ENCODE measurements at regions not wholly inside any gene's neighbourhood (a gene's known extent, or its start where the extent isn't known, plus 50 kb on each side); places are given as distances from the start of the nearest gene placed in this dataset.

- no peak for DNase-seq (ENCODE audit: low spot score)
These were observed 91.8 kb upstream of the ZNF521 start for GRCh38 chr18:25443776-25444175.

- no peak for DNase-seq (ENCODE audit: low spot score)
These were observed 83.3 kb upstream of the ZNF521 start for GRCh38 chr18:25435149-25435782.

DNA sequence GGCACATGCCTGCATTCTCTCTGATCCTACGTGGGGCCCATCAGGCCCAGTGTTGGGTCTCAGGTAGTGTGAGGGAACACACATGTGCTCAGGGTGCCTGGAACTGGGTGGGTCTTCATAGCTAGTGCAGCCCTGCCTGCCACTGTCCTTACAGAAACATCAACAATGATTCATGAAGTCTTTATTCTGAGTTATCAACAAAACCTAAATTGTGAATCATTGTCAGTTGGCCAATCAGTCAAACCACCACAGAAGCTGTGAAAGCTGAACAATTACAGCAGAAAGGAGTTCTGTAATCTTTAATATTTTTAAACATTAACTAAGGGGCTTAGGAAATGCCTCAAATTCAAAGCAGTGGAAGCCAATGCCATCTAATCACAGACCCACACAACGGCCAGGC, 82.8 kb upstream of the ZNF521 start:
- no peak for DNase-seq (ENCODE audit: low spot score)

DNA sequence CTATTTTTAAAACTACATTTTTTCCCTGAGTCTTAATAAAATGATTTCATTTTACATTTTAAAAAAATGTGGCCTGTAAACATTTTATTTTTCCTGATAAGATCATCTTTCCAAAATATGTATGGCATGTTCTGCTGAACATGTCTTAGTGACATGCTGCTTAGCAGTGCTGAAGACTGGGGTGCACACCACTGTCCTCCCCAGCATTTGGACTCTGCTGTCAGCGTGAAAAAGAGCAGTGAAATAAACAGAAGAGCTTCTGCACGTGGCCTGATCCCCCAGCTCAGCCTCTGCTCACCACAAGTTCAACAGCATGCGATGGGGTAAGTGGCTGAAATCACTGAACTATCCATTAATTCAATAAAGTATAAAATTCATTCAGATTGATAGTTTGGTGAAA, 81.6 kb upstream of the ZNF521 start:
- no peak for DNase-seq (ENCODE audit: low spot score)

- no peak for DNase-seq (ENCODE audit: low spot score)
These were observed 73.1 kb upstream of the ZNF521 start for GRCh38 chr18:25425024-25425423.

DNA sequence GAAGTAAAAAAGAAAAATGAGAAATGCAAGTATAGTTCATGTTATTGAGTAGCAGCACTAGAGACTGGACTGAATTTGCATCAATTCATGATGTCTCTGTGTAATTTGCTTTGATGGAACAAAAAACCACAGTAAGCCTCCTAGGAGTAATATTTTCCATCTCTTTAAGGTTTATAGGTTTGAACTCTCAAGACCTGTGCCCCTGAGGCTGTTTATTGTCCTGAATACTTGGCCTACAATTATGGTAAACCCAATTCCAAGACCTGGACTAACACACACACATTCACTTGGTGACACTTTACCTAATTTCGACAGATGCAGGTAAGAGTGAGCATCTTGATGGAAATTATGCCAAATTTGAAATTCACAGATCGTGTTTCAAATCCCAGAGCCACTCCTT, 71.8 kb upstream of the ZNF521 start:
- no peak for DNase-seq (ENCODE audit: low spot score)

DNA sequence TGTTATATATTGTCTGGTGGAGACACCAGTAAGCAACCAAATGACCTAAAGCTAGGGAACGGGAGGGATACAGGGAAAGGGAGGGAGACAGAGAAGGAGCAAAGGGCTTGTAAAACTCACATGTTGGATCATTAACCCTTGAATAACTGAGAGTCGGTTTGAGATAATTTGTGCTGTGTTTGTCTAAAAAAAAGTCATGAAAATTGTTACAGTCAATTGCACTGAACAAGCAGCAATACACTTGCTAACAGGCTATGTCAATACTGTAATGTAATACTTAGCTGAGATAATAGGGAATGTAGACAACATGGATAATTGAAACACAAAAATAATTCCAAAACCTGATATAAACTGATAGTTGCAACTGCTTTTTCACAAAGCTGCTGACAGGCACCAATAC, 71.3 kb upstream of the ZNF521 start:
- no peak for DNase-seq (ENCODE audit: low spot score)

- DNase-seq (ENCODE audit: low spot score), result no peak
These were observed 70.3 kb upstream of the ZNF521 start for GRCh38 chr18:25422230-25422629.

DNA sequence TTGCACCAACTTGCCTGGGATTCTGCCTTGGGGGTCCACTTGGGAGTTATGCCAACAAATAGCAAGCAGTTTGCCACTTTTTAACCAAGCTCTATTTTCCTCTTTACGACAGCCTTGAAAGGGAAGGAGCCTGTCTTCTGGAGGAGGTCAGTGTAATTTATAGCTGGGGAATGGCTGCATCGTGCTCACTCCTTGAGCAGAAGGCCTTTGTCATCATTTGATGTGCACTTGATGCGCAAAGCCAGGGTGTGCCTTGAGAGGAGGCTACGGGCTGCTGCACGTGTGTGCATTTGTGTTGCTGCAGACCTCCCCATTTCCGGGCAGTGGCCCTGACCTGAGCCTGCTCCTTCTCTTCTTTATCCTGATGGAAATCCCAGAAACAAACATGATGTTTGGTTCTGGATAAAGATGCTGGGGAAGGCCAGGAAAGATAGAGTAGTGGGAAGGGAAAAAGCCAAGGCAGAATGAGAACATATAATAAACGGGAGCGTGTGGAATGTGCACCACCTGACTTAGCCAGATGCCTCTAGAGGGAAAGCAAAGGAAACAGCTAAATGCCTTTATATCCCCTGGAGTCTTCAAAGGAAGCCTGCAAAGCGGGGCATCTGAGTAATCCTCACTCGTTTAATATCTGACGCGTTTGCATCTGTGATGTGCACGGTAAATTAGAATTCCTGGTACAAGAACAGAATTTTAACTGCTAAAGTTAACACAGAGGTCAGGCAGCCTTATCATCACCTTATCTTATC, 68.3 kb upstream of the ZNF521 start:
- no peak for DNase-seq (ENCODE audit: low spot score)

DNA sequence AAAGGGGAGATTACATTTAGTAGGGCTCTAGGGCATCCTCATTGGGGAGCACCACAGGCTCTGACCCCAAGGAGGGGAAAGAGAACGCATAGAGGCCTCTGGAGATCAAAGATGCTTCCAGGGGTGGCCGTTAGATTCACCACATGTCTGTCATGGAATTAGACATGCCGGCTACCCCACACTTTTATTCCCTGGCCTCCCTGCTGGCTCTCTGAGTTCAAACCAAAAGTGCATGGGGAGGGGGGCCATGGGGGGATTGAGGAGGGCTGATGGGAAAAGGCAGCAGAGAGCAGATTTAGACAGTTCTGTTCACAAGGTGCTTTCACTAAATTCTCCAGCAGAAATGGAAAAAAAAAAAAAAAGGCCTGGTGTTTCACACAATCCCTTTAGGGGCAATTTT, 64.4 kb upstream of the ZNF521 start:
- DNase-seq (ENCODE audit: low spot score), result no peak

DNA sequence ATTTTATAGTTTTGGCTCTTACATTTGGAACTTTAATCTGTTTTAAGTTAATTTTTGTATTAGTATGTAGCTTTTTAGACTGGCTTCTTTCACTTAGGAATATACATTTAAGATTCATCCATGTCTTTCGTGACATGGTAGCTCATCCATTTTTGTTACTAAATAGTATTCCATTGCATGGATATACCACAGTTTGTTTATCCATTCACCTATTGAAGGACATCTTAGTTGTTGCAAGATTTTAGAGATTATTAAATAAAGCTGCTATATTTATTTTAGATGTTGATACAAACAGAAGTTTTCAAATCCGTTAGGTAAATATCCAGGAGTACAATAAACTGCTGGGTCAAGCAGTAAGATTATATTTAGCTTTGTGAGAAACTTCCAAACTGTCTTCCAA, 58.0 kb upstream of the ZNF521 start:
- DNase-seq (ENCODE audit: low spot score), result no peak

GRCh38 chr18:25408293-25408692, 56.3 kb upstream of the ZNF521 start:
- no peak for DNase-seq (ENCODE audit: low spot score)

Measured in A172 (cell line).